ENCODE measurements at regions not wholly inside any gene's neighbourhood (a gene's known extent, or its start where the extent isn't known, plus 50 kb on each side); places are given as distances from the start of the nearest gene placed in this dataset.

DNA sequence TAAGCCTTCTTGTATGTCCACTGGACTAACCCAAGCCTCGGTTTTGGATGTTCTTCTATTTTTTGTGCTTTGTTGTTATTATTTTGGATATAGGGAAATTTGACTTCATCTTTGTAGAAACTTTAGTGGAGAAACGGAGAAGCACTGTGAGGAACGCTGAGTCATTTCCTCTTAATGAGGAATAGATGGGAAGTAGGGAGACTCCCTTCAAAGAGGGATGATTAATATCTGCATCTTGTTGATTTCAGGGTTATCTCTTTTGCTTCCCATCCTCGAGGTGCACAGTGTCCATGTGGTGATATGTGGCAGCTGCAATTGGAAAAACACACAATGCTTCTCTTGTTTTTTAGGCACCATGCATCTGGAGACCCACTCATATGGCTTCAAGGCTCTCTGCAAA, 1147.9 kb downstream of the NLGN4X start:
- TF ChIP-seq, protein P1, sequence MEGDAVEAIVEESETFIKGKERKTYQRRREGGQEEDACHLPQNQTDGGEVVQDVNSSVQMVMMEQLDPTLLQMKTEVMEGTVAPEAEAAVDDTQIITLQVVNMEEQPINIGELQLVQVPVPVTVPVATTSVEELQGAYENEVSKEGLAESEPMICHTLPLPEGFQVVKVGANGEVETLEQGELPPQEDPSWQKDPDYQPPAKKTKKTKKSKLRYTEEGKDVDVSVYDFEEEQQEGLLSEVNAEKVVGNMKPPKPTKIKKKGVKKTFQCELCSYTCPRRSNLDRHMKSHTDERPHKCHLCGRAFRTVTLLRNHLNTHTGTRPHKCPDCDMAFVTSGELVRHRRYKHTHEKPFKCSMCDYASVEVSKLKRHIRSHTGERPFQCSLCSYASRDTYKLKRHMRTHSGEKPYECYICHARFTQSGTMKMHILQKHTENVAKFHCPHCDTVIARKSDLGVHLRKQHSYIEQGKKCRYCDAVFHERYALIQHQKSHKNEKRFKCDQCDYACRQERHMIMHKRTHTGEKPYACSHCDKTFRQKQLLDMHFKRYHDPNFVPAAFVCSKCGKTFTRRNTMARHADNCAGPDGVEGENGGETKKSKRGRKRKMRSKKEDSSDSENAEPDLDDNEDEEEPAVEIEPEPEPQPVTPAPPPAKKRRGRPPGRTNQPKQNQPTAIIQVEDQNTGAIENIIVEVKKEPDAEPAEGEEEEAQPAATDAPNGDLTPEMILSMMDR (IDR thresholded peaks at IDR 0.05 in 2 of 3, conservative IDR thresholded peaks at IDR 0.05 in 1 of 3; ENCODE audit: control insufficient read depth in 2 of 3, extremely low read depth in 1 of 3, insufficient read depth in 1 of 3, low read depth in 3 of 3, low read length in 3 of 3), result no peak
- TF ChIP-seq ZNF384 (IDR thresholded peaks at IDR 0.05; ENCODE audit: borderline replicate concordance, low read depth, low read length) (no peak), CHD1 (IDR thresholded peaks at IDR 0.05; ENCODE audit: low read depth, low read length) (no peak), RCOR1 (conservative IDR thresholded peaks at IDR 0.05; ENCODE audit: low read depth, low read length) (no peak), RAD21 (IDR thresholded peaks at IDR 0.05; ENCODE audit: insufficient read depth, low read depth, low read length) (no peak), POLR2A (IDR thresholded peaks at IDR 0.05; ENCODE audit: low read depth, low read length) (no peak), POLR2AphosphoS2 (IDR thresholded peaks at IDR 0.05; ENCODE audit: low read depth, low read length) (no peak), TCF12 (IDR thresholded peaks at IDR 0.05; ENCODE audit: low read depth, low read length) (no peak)
- TF ChIP-seq, protein P2, sequence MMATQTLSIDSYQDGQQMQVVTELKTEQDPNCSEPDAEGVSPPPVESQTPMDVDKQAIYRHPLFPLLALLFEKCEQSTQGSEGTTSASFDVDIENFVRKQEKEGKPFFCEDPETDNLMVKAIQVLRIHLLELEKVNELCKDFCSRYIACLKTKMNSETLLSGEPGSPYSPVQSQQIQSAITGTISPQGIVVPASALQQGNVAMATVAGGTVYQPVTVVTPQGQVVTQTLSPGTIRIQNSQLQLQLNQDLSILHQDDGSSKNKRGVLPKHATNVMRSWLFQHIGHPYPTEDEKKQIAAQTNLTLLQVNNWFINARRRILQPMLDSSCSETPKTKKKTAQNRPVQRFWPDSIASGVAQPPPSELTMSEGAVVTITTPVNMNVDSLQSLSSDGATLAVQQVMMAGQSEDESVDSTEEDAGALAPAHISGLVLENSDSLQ (IDR thresholded peaks at IDR 0.05), result no peak
- TF ChIP-seq, protein P3, sequence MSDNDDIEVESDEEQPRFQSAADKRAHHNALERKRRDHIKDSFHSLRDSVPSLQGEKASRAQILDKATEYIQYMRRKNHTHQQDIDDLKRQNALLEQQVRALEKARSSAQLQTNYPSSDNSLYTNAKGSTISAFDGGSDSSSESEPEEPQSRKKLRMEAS (IDR thresholded peaks at IDR 0.05; ENCODE audit: low read depth, low read length), result no peak

Measured in GM12878 (cell line).